ENCODE measurements at regions not wholly inside any gene's neighbourhood (a gene's known extent, or its start where the extent isn't known, plus 50 kb on each side); places are given as distances from the start of the nearest gene placed in this dataset.

GRCh38 chr11:91691872-91692271 is 532.7 kb upstream of the FAT3 start:
- no peak for DNase-seq
- Histone ChIP-seq H3F3A (replicated peaks; ENCODE audit: insufficient read depth) (no peaks in the 10 kb centered on the region), H4K20me1 (ENCODE audit: insufficient read depth) (no peaks in the 10 kb centered on the region), H2AFZ (ENCODE audit: low read depth) (no peak overlapping the region), H3K27ac (ENCODE audit: low read depth in 2 of 2, low read length in 1 of 2) (no peak overlapping the region), H3K27me3 (ENCODE audit: insufficient read depth) (no peaks in the 10 kb centered on the region), H3K4me3 (ENCODE audit: low read depth in 2 of 2, low read length in 1 of 2) (no peak overlapping the region), H3K9me3 (no peaks in the 10 kb centered on the region), H3K4me2 (no peak overlapping the region), H3K36me3 (replicated peaks in 1 of 2; ENCODE audit: control insufficient read depth in 1 of 2, insufficient read depth in 2 of 2, low read length in 1 of 2) (no peaks in the 10 kb centered on the region), H3K79me2 (ENCODE audit: insufficient read depth) (no peaks in the 10 kb centered on the region), H3K4me1 (ENCODE audit: control insufficient read depth in 1 of 2, insufficient read depth in 2 of 2, low read depth in 1 of 2, low read length in 1 of 2) (no peaks in the 10 kb centered on the region; a peak in 1 of 4 replicates), H3K9ac (no peak overlapping the region), H3K9me2 (no peaks in the 10 kb centered on the region)
- no peak for TF ChIP-seq SMC3 (IDR thresholded peaks at IDR 0.05; ENCODE audit: low read depth, low read length)
- TF ChIP-seq CTCF (IDR thresholded peaks at IDR 0.05), result no peak
- no peak for TF ChIP-seq FOSL2 (IDR thresholded peaks at IDR 0.05; ENCODE audit: borderline replicate concordance, low read depth)
- CTCF ChIA-PET, result interaction anchor here (0.7 kb wide), 1 partner anchor 13 kb away, joined by 3 read pairs; no protein-coding TSS in a partner anchor
- 59% methylated on average over 1 of the region's 1 CpG for WGBS (ENCODE audit: low lambda C conversion rate)
- POLR2A ChIA-PET, result no interaction called here

- no peak for DNase-seq
- CTCF ChIA-PET, result no interaction called here
- 62% methylated on average over 1 of the region's 1 CpG for WGBS (ENCODE audit: low lambda C conversion rate)
These were observed 535.9 kb upstream of the FAT3 start for GRCh38 chr11:91688672-91689071.

GRCh38 chr11:91686700-91687099 is 537.9 kb upstream of the FAT3 start:
- H3K9ac ChIP-seq, result no peak overlapping the region
- WGBS (ENCODE audit: low lambda C conversion rate), result 41% methylated on average over 1 of the region's 1 CpG
- H3F3A ChIP-seq (replicated peaks; ENCODE audit: insufficient read depth), result no peaks in the 10 kb centered on the region
- no peak overlapping the region for H3K4me2 ChIP-seq
- H3K4me1 ChIP-seq (ENCODE audit: control insufficient read depth in 1 of 2, insufficient read depth in 2 of 2, low read depth in 1 of 2, low read length in 1 of 2), result no peaks in the 10 kb centered on the region; a peak in 2 of 4 replicates
- H3K9me3 ChIP-seq, result no peaks in the 10 kb centered on the region
- H3K79me2 ChIP-seq (ENCODE audit: insufficient read depth), result no peaks in the 10 kb centered on the region
- no peaks in the 10 kb centered on the region for H3K36me3 ChIP-seq (replicated peaks in 1 of 2; ENCODE audit: control insufficient read depth in 1 of 2, insufficient read depth in 2 of 2, low read length in 1 of 2)
- H3K27ac ChIP-seq (ENCODE audit: low read depth in 2 of 2, low read length in 1 of 2), result no peak overlapping the region; a peak in 1 of 4 replicates
- H4K20me1 ChIP-seq (ENCODE audit: insufficient read depth), result no peaks in the 10 kb centered on the region
- H3K27me3 ChIP-seq (ENCODE audit: insufficient read depth), result no peaks in the 10 kb centered on the region
- no peak overlapping the region for H3K4me3 ChIP-seq (ENCODE audit: low read depth in 2 of 2, low read length in 1 of 2)
- H3K9me2 ChIP-seq, result no peaks in the 10 kb centered on the region
- no peak for DNase-seq
- POLR2A ChIA-PET, result no interaction called here
- no peak for TF ChIP-seq RAD21 (IDR thresholded peaks at IDR 0.05; ENCODE audit: low read length)
- TF ChIP-seq POLR2AphosphoS5 (IDR thresholded peaks at IDR 0.05; ENCODE audit: low read depth, low read length), result no peak
- TF ChIP-seq SIN3A (IDR thresholded peaks at IDR 0.05; ENCODE audit: borderline replicate concordance, low read depth, low read length), result no peak
- no peak for TF ChIP-seq FOXM1 (IDR thresholded peaks at IDR 0.05; ENCODE audit: low read depth)
- TF ChIP-seq FOSL2 (IDR thresholded peaks at IDR 0.05; ENCODE audit: borderline replicate concordance, low read depth), result no peak
- no peak for TF ChIP-seq PBX3 (IDR thresholded peaks at IDR 0.05)
- TF ChIP-seq JUND (IDR thresholded peaks at IDR 0.05), result no peak
- TF ChIP-seq ELF1 (IDR thresholded peaks at IDR 0.05), result no peak
- TF ChIP-seq RFX5 (IDR thresholded peaks at IDR 0.05; ENCODE audit: low read length), result no peak
- H2AFZ ChIP-seq (ENCODE audit: low read depth), result no peak overlapping the region
- CTCF ChIA-PET, result no interaction called here

More at GRCh38 chr11:91688672-91689071, 535.9 kb upstream of the FAT3 start:
- H3F3A ChIP-seq (replicated peaks; ENCODE audit: insufficient read depth), result no peaks in the 10 kb centered on the region
- POLR2A ChIA-PET, result no interaction called here
- no peak overlapping the region for H2AFZ ChIP-seq (ENCODE audit: low read depth)
- no peak overlapping the region for H3K4me2 ChIP-seq
- no peaks in the 10 kb centered on the region for H3K9me2 ChIP-seq
- TF ChIP-seq JUND (IDR thresholded peaks at IDR 0.05), result no peak
- TF ChIP-seq RFX5 (IDR thresholded peaks at IDR 0.05; ENCODE audit: low read length), result no peak
- no peak for TF ChIP-seq RCOR1 (IDR thresholded peaks at IDR 0.05; ENCODE audit: low read length)
- TF ChIP-seq MXI1 (IDR thresholded peaks at IDR 0.05; ENCODE audit: low read depth, low read length), result no peak
- TF ChIP-seq FOSL2 (IDR thresholded peaks at IDR 0.05; ENCODE audit: borderline replicate concordance, low read depth), result no peak
- no peak for TF ChIP-seq FOXM1 (IDR thresholded peaks at IDR 0.05; ENCODE audit: low read depth)
- no peak for TF ChIP-seq NFIC (IDR thresholded peaks at IDR 0.05; ENCODE audit: borderline replicate concordance)
- H3K9me3 ChIP-seq, result no peaks in the 10 kb centered on the region
- H3K9ac ChIP-seq, result no peak overlapping the region
- no peaks in the 10 kb centered on the region; a peak in 2 of 4 replicates for H3K4me1 ChIP-seq (ENCODE audit: control insufficient read depth in 1 of 2, insufficient read depth in 2 of 2, low read depth in 1 of 2, low read length in 1 of 2)
- H3K27ac ChIP-seq (ENCODE audit: low read depth in 2 of 2, low read length in 1 of 2), result no peak overlapping the region
- H3K79me2 ChIP-seq (ENCODE audit: insufficient read depth), result no peaks in the 10 kb centered on the region
- no peaks in the 10 kb centered on the region for H3K27me3 ChIP-seq (ENCODE audit: insufficient read depth)
- H3K4me3 ChIP-seq (ENCODE audit: low read depth in 2 of 2, low read length in 1 of 2), result no peak overlapping the region
- H3K36me3 ChIP-seq (replicated peaks in 1 of 2; ENCODE audit: control insufficient read depth in 1 of 2, insufficient read depth in 2 of 2, low read length in 1 of 2), result no peaks in the 10 kb centered on the region
- H4K20me1 ChIP-seq (ENCODE audit: insufficient read depth), result no peaks in the 10 kb centered on the region

Data from SK-N-SH (cell line).